IPS-20b (cell line): ENCODE measurements at regions not wholly inside any gene's neighbourhood (a gene's known extent, or its start where the extent isn't known, plus 50 kb on each side); places are given as distances from the start of the nearest gene placed in this dataset.
A peak's percentile ranks its signal among the peaks of the same experiment; 100 is the strongest.

Experiments used
- H3K27ac ChIP-seq: one replicate; pipeline ENCODE4 v1.5.1; 2013; ENCODE audit warnings: low read length
- H3K27me3 ChIP-seq: 2 replicates; pipeline ENCODE4 v1.6.1; 2013; ENCODE audit warnings: mild to moderate bottlenecking, low read length, inconsistent platforms; ENCODE audit not compliant: insufficient read depth
- H3K36me3 ChIP-seq: 2 replicates; pipeline ENCODE4 v1.6.1; 2013; ENCODE audit warnings: low read depth, mild to moderate bottlenecking, inconsistent platforms, low read length, moderate library complexity; ENCODE audit not compliant: insufficient read depth
- H3K4me1 ChIP-seq: 2 replicates; pipeline ENCODE4 v1.6.1; 2013; ENCODE audit warnings: mild to moderate bottlenecking, control low read depth, inconsistent platforms, low read length, moderate library complexity; ENCODE audit not compliant: insufficient read depth
- H3K4me3 ChIP-seq: 2 replicates; pipeline ENCODE4 v1.5.1; 2013; ENCODE audit warnings: mild to moderate bottlenecking, low read length, inconsistent platforms
- H3K9ac ChIP-seq: 2 replicates; pipeline ENCODE4 v1.6.1; 2013; ENCODE audit warnings: low read depth, mild to moderate bottlenecking, inconsistent platforms, low read length, moderate library complexity
- H3K9me3 ChIP-seq: 2 replicates; pipeline ENCODE4 v1.6.1; 2013; ENCODE audit warnings: mild to moderate bottlenecking, low read depth, low read length, inconsistent platforms; ENCODE audit not compliant: insufficient read depth

GRCh38 chr14:71183876-71184689 is 276.8 kb downstream of the PCNX1 start:
- H3K36me3 ChIP-seq: no peaks in the 10 kb centered on the region
- H3K4me3 ChIP-seq: no peak overlapping the region
- no peaks in the 10 kb centered on the region; the same call in 1 of the 2 replicates for H3K9me3 ChIP-seq
- peaks cover 7% of the 10 kb centered on the region; the same call in 1 of the 2 replicates for H3K4me1 ChIP-seq
- H3K27me3 ChIP-seq: no peaks in the 10 kb centered on the region
- H3K9ac ChIP-seq: no peak overlapping the region
- no peak overlapping the region for H3K27ac ChIP-seq

GRCh38 chr14:71185637-71186036 is 278.4 kb downstream of the PCNX1 start:
- H3K4me3 ChIP-seq: no peak overlapping the region

GRCh38 chr14:71187633-71188356 is 280.5 kb downstream of the PCNX1 start:
- Histone ChIP-seq H3K4me1 (peaks cover 11% of the 10 kb centered on the region; the same call in 1 of the 2 replicates), H3K27me3 (no peaks in the 10 kb centered on the region), H3K4me3 (no peak overlapping the region), H3K9ac (peak overlapping the region; percentile 17; the same call in 1 of the 2 replicates), H3K9me3 (no peaks in the 10 kb centered on the region; the same call in 1 of the 2 replicates), H3K36me3 (no peaks in the 10 kb centered on the region), H3K27ac (no peak overlapping the region)

More at GRCh38 chr14:71185637-71186036, 278.4 kb downstream of the PCNX1 start:
- Histone ChIP-seq H3K9ac (no peak overlapping the region), H3K27me3 (no peaks in the 10 kb centered on the region), H3K36me3 (no peaks in the 10 kb centered on the region), H3K9me3 (no peaks in the 10 kb centered on the region; the same call in 1 of the 2 replicates), H3K27ac (no peak overlapping the region), H3K4me1 (peaks cover 7% of the 10 kb centered on the region; the same call in 1 of the 2 replicates)

- H3K27ac ChIP-seq: no peak overlapping the region
- H3K9me3 ChIP-seq: no peaks in the 10 kb centered on the region
- H3K9ac ChIP-seq: no peak overlapping the region
- no peaks in the 10 kb centered on the region for H3K27me3 ChIP-seq
- peaks cover 24% of the 10 kb centered on the region; the same call in 1 of the 2 replicates for H3K4me1 ChIP-seq
- no peak overlapping the region for H3K4me3 ChIP-seq
- no peaks in the 10 kb centered on the region for H3K36me3 ChIP-seq
Observed at GRCh38 chr14:71190770-71191374, 283.6 kb downstream of the PCNX1 start.

GRCh38 chr14:71193663-71194062 is 286.4 kb downstream of the PCNX1 start:
- H3K9me3 ChIP-seq: no peaks in the 10 kb centered on the region
- H3K9ac ChIP-seq: no peak overlapping the region
- no peak overlapping the region for H3K27ac ChIP-seq
- no peaks in the 10 kb centered on the region for H3K27me3 ChIP-seq
- peak overlapping the region; percentile 5; the same call in 1 of the 2 replicates for H3K4me3 ChIP-seq
- H3K4me1 ChIP-seq: peaks cover 24% of the 10 kb centered on the region; the same call in 1 of the 2 replicates
- no peaks in the 10 kb centered on the region for H3K36me3 ChIP-seq

- H3K27ac ChIP-seq: no peak overlapping the region
- H3K9ac ChIP-seq: no peak overlapping the region
- H3K27me3 ChIP-seq: no peaks in the 10 kb centered on the region
- no peaks in the 10 kb centered on the region for H3K9me3 ChIP-seq
- no peak overlapping the region for H3K4me3 ChIP-seq
- peaks cover 24% of the 10 kb centered on the region; the same call in 1 of the 2 replicates for H3K4me1 ChIP-seq
- H3K36me3 ChIP-seq: no peaks in the 10 kb centered on the region
Observed at GRCh38 chr14:71194251-71194650, 287.0 kb downstream of the PCNX1 start.

GRCh38 chr14:71196921-71197320 is 289.7 kb downstream of the PCNX1 start:
- Histone ChIP-seq H3K4me1 (peaks cover 20% of the 10 kb centered on the region; the same call in 1 of the 2 replicates), H3K9ac (no peak overlapping the region), H3K27ac (no peak overlapping the region), H3K4me3 (no peak overlapping the region), H3K36me3 (no peaks in the 10 kb centered on the region), H3K9me3 (no peaks in the 10 kb centered on the region), H3K27me3 (no peaks in the 10 kb centered on the region)

- no peak overlapping the region for H3K4me3 ChIP-seq
- H3K27me3 ChIP-seq: no peaks in the 10 kb centered on the region
- H3K9me3 ChIP-seq: no peaks in the 10 kb centered on the region
Observed at GRCh38 chr14:71198687-71199086, 291.4 kb downstream of the PCNX1 start.

GRCh38 chr14:71201840-71202239 is 294.6 kb downstream of the PCNX1 start:
- Histone ChIP-seq H3K9ac (no peak overlapping the region), H3K9me3 (no peaks in the 10 kb centered on the region), H3K4me3 (no peak overlapping the region), H3K4me1 (peaks cover 8% of the 10 kb centered on the region; the same call in 1 of the 2 replicates), H3K27me3 (no peaks in the 10 kb centered on the region), H3K27ac (no peak overlapping the region), H3K36me3 (no peaks in the 10 kb centered on the region)

More at GRCh38 chr14:71198687-71199086, 291.4 kb downstream of the PCNX1 start:
- peaks cover 13% of the 10 kb centered on the region; the same call in 1 of the 2 replicates for H3K4me1 ChIP-seq
- no peak overlapping the region for H3K9ac ChIP-seq
- H3K36me3 ChIP-seq: no peaks in the 10 kb centered on the region
- H3K27ac ChIP-seq: no peak overlapping the region

- Histone ChIP-seq H3K36me3 (no peaks in the 10 kb centered on the region), H3K4me1 (peaks cover 4% of the 10 kb centered on the region; the same call in 1 of the 2 replicates), H3K9me3 (no peaks in the 10 kb centered on the region), H3K9ac (no peak overlapping the region), H3K27me3 (no peaks in the 10 kb centered on the region), H3K27ac (no peak overlapping the region), H3K4me3 (no peak overlapping the region)
Observed at GRCh38 chr14:71202881-71203280, 295.6 kb downstream of the PCNX1 start.

GRCh38 chr14:71203306-71203705 is 296.0 kb downstream of the PCNX1 start:
- Histone ChIP-seq H3K9ac (no peak overlapping the region), H3K27me3 (no peaks in the 10 kb centered on the region), H3K36me3 (no peaks in the 10 kb centered on the region), H3K4me1 (no peaks in the 10 kb centered on the region), H3K27ac (no peak overlapping the region), H3K9me3 (no peaks in the 10 kb centered on the region), H3K4me3 (no peak overlapping the region)
